ENCODE measurements at regions not wholly inside any gene's neighbourhood (a gene's known extent, or its start where the extent isn't known, plus 50 kb on each side); places are given as distances from the start of the nearest gene placed in this dataset.
A peak's percentile ranks its signal among the peaks of the same experiment; 100 is the strongest.

DNA sequence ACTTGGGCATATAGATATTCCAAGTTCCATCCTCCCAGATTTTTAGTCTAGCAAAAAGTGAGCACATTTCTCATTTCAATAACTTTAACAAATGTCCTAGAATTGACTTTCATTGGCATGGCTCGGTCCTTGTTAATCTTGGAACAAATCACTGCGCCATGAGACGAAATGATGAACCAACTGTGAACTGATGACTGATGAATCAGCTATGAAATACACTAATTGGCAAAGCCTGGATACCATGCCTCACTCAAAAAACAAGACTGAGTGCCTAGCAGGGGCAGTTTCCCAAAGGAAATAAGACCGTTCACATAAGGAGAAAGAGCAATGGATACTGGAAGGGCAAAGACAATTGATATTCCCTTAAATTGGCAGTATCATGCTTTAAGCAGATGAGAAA lies 248.6 kb upstream of the VEGFC start:
- Histone ChIP-seq H3K9me3 (ENCODE audit: insufficient read depth, low read depth, low read length) (no peaks in the 10 kb centered on the region), H4K20me1 (ENCODE audit: insufficient read depth, low read length, poor library complexity, severe bottlenecking) (no peaks in the 10 kb centered on the region), H3K4me2 (ENCODE audit: low read depth, low read length, poor library complexity, severe bottlenecking) (no peak overlapping the region), H3K9me2 (replicated peaks; ENCODE audit: low read depth, low read length) (no peaks in the 10 kb centered on the region), H3F3A (ENCODE audit: low read depth) (no peaks in the 10 kb centered on the region), H3K4me3 (ENCODE audit: low read length, poor library complexity, severe bottlenecking) (no peak overlapping the region), H3K9ac (ENCODE audit: low read depth, low read length, poor library complexity, severe bottlenecking) (no peak overlapping the region), H3K79me2 (ENCODE audit: insufficient read depth, low read length) (no peaks in the 10 kb centered on the region), H2AFZ (ENCODE audit: low read length) (no peak overlapping the region), H3K4me1 (ENCODE audit: insufficient read depth, low read length, poor library complexity, severe bottlenecking) (no peaks in the 10 kb centered on the region), H3K27me3 (ENCODE audit: insufficient read depth, low read length, poor library complexity, severe bottlenecking) (no peaks in the 10 kb centered on the region), H3K36me3 (ENCODE audit: insufficient read depth, low read length) (no peaks in the 10 kb centered on the region)
- TF ChIP-seq, protein P1, sequence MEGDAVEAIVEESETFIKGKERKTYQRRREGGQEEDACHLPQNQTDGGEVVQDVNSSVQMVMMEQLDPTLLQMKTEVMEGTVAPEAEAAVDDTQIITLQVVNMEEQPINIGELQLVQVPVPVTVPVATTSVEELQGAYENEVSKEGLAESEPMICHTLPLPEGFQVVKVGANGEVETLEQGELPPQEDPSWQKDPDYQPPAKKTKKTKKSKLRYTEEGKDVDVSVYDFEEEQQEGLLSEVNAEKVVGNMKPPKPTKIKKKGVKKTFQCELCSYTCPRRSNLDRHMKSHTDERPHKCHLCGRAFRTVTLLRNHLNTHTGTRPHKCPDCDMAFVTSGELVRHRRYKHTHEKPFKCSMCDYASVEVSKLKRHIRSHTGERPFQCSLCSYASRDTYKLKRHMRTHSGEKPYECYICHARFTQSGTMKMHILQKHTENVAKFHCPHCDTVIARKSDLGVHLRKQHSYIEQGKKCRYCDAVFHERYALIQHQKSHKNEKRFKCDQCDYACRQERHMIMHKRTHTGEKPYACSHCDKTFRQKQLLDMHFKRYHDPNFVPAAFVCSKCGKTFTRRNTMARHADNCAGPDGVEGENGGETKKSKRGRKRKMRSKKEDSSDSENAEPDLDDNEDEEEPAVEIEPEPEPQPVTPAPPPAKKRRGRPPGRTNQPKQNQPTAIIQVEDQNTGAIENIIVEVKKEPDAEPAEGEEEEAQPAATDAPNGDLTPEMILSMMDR (conservative IDR thresholded peaks at IDR 0.05; ENCODE audit: low read length): no peak
- TF ChIP-seq EZH2phosphoT487 (IDR thresholded peaks at IDR 0.05; ENCODE audit: borderline replicate concordance): no peak

DNA sequence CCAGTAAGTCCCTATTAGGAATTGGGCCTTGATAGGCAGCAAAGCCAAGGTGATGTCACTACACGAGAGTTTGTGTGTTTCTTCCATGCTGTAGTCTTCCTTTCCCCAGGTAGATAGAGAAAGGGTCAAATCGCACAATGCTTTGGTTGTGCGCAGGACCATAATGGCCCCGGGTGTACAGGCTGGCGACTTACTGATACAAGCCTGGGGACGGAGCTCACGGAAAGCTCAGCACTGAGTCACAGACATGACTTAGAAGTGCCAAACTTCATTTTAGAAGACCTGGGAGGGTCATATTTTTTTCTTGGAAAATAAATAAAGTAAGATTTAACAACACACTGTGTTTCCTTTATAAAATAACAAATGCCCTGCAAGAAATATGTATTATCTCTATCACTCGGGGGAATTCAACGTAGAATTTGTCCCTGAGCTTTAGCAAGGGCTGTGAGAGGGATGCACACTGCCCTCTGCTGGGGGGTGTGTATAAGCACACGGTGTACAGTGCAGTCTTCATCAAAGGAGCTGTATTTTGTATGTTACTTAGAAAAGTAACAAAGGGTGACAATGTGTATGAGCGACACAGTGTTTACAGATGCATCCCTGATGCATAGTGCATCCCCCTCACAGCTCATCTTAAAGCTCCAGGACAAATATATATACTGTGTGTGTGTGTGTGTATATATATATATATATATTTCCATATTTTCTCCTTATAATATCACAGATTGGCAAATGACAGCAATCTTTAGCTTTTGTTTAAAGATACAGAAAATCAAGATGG lies 254.5 kb upstream of the VEGFC start:
- no peak overlapping the region for H3K9ac ChIP-seq (ENCODE audit: low read depth, low read length, poor library complexity, severe bottlenecking)
- H2AFZ ChIP-seq (ENCODE audit: low read length): no peak overlapping the region
- no peak overlapping the region for H3K4me2 ChIP-seq (ENCODE audit: low read depth, low read length, poor library complexity, severe bottlenecking)

GRCh38 chr4:177047851-177048174 lies 255.1 kb upstream of the VEGFC start:
- Histone ChIP-seq H3K4me3 (ENCODE audit: low read length, poor library complexity, severe bottlenecking) (no peak overlapping the region), H3F3A (ENCODE audit: low read depth) (no peaks in the 10 kb centered on the region), H3K4me2 (ENCODE audit: low read depth, low read length, poor library complexity, severe bottlenecking) (no peak overlapping the region), H3K36me3 (ENCODE audit: insufficient read depth, low read length) (no peaks in the 10 kb centered on the region), H3K4me1 (ENCODE audit: insufficient read depth, low read length, poor library complexity, severe bottlenecking) (no peaks in the 10 kb centered on the region), H3K79me2 (ENCODE audit: insufficient read depth, low read length) (no peaks in the 10 kb centered on the region), H3K27me3 (ENCODE audit: insufficient read depth, low read length, poor library complexity, severe bottlenecking) (no peaks in the 10 kb centered on the region), H2AFZ (ENCODE audit: low read length) (no peak overlapping the region), H4K20me1 (ENCODE audit: insufficient read depth, low read length, poor library complexity, severe bottlenecking) (no peaks in the 10 kb centered on the region), H3K9me3 (ENCODE audit: insufficient read depth, low read depth, low read length) (no peaks in the 10 kb centered on the region), H3K9me2 (replicated peaks; ENCODE audit: low read depth, low read length) (no peaks in the 10 kb centered on the region), H3K9ac (ENCODE audit: low read depth, low read length, poor library complexity, severe bottlenecking) (no peak overlapping the region)
- no peak for TF ChIP-seq EZH2phosphoT487 (IDR thresholded peaks at IDR 0.05; ENCODE audit: borderline replicate concordance)
- TF ChIP-seq, protein P1 (conservative IDR thresholded peaks at IDR 0.05; ENCODE audit: low read length): no peak

More for the DNA sequence above, 254.5 kb upstream of the VEGFC start:
- Histone ChIP-seq H3K36me3 (ENCODE audit: insufficient read depth, low read length) (no peaks in the 10 kb centered on the region), H3K4me1 (ENCODE audit: insufficient read depth, low read length, poor library complexity, severe bottlenecking) (no peaks in the 10 kb centered on the region), H3K79me2 (ENCODE audit: insufficient read depth, low read length) (no peaks in the 10 kb centered on the region), H4K20me1 (ENCODE audit: insufficient read depth, low read length, poor library complexity, severe bottlenecking) (no peaks in the 10 kb centered on the region), H3F3A (ENCODE audit: low read depth) (no peaks in the 10 kb centered on the region), H3K9me2 (replicated peaks; ENCODE audit: low read depth, low read length) (no peaks in the 10 kb centered on the region), H3K27me3 (ENCODE audit: insufficient read depth, low read length, poor library complexity, severe bottlenecking) (no peaks in the 10 kb centered on the region), H3K4me3 (ENCODE audit: low read length, poor library complexity, severe bottlenecking) (no peak overlapping the region), H3K9me3 (ENCODE audit: insufficient read depth, low read depth, low read length) (no peaks in the 10 kb centered on the region)
- TF ChIP-seq, protein P1 (conservative IDR thresholded peaks at IDR 0.05; ENCODE audit: low read length): peak; percentile 83
- no peak for TF ChIP-seq EZH2phosphoT487 (IDR thresholded peaks at IDR 0.05; ENCODE audit: borderline replicate concordance)

Data from Loucy (cell line).